DLD1 (cell line): ENCODE measurements at regions not wholly inside any gene's neighbourhood (a gene's known extent, or its start where the extent isn't known, plus 50 kb on each side); places are given as distances from the start of the nearest gene placed in this dataset.

Experiments used
- in situ Hi-C: cut with HindIII; loops from 2 replicates; pipeline ENCODE4 v1.10.0; 2017; ENCODE audit warnings: low sequenced_read_pairs

DNA sequence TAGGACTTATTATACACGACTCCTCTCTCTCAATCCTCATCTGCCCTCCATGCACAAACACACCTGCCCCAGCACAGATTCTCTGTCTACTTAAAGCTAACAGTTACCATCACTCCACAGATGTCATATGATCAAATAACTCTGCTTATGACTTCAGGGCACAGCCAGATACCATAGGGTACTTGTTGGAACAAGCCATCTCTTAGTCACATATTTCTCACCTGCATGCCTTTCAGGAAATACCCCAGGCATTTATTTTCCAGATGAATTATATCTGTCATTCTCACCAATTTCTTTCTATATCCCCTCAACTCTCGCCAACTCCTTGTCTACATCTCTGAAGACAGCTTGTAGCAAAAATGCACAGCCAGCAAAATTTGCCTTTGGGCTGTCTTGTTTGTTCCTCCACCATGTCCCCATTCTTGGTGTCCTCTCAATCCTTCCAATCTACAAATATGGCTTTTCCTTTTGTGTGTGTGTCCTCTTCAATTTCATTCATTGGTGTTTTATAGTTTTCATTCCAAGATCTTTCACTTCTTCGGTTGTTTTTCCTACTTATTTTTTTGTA is 353.9 kb upstream of the CAMK1G start:
- in situ Hi-C loops, result loop anchor here (25.0 kb wide), 1 partner anchor 208 kb away; no protein-coding TSS in a partner anchor

GRCh38 chr1:209230314-209230713 is 353.2 kb upstream of the CAMK1G start:
- in situ Hi-C loops, result loop anchor here (25.0 kb wide), 1 partner anchor 207 kb away; no protein-coding TSS in a partner anchor

- in situ Hi-C loops, result loop anchor here (25.0 kb wide), 1 partner anchor 206 kb away; no protein-coding TSS in a partner anchor
Measured at GRCh38 chr1:209231476-209232156, 351.9 kb upstream of the CAMK1G start.

DNA sequence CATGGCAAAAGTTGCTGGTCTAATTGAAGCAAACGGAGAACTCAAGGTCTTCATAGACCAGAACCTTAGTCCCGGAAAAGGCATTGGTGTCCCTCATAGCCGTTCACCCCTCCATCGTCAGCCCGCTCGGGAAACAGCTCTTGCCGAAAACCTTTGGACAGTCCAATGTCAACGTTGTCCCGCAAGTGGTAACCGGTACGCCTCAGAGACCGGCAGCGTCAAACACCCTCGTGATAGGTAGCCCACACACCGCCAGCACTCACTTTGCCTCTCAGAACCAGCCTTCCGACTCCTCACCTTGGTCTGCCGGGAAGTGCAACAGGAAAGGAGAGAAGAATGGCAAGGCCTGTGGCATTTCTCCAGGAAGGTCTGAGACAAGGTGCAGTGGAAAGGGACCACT is 351.3 kb upstream of the CAMK1G start:
- in situ Hi-C loops, result loop anchor here (25.0 kb wide), 1 partner anchor 205 kb away; no protein-coding TSS in a partner anchor

- in situ Hi-C loops, result loop anchor here (25.0 kb wide), 1 partner anchor 205 kb away; no protein-coding TSS in a partner anchor
Measured at GRCh38 chr1:209232759-209233158, 350.8 kb upstream of the CAMK1G start.

DNA sequence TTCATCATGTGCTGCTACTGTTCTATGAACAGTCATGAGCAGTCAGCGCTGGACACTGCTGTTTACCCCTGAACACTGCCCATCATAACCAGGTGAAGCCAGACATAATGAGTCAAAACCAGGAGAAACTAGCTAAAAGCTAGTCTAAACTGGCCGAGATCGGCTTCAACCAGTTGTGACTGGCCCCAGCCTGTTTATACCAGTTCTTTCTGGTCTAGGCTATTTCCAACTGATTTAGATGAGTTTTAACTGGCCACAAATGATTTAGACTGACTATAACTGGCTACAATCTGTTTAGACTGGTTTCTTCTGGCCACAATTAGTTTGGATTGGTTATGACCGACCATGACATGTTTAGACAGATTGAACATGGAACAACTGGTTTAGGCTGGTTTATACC is 348.3 kb upstream of the CAMK1G start:
- in situ Hi-C loops, result loop anchor here (25.0 kb wide), 1 partner anchor 202 kb away; no protein-coding TSS in a partner anchor

DNA sequence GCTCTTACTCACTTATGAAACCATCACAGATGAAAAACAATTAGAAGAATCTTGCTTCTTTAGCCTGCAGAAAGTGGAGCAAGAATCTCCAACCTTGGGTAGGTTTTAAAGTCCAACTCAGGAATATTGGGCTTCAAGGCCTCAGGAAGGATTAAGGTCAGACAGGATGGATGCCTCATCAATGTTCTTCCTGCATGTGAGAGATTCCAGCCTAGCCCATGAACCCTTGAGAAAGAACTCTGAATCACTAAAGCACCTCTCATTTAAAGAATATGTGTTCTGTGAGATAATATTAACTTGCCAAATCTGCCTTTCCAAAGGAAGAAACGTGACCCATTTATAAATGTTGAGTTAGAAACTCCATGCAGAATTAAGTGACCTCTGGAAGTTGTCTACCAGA is 345.2 kb upstream of the CAMK1G start:
- in situ Hi-C loops, result loop anchor here (25.0 kb wide), 1 partner anchor 199 kb away; no protein-coding TSS in a partner anchor

- in situ Hi-C loops, result loop anchor here (25.0 kb wide), 1 partner anchor 197 kb away; no protein-coding TSS in a partner anchor
Measured at GRCh38 chr1:209240351-209240750, 343.2 kb upstream of the CAMK1G start.

GRCh38 chr1:209241487-209241886 is 342.0 kb upstream of the CAMK1G start:
- in situ Hi-C loops, result loop anchor here (25.0 kb wide), 1 partner anchor 196 kb away; no protein-coding TSS in a partner anchor

DNA sequence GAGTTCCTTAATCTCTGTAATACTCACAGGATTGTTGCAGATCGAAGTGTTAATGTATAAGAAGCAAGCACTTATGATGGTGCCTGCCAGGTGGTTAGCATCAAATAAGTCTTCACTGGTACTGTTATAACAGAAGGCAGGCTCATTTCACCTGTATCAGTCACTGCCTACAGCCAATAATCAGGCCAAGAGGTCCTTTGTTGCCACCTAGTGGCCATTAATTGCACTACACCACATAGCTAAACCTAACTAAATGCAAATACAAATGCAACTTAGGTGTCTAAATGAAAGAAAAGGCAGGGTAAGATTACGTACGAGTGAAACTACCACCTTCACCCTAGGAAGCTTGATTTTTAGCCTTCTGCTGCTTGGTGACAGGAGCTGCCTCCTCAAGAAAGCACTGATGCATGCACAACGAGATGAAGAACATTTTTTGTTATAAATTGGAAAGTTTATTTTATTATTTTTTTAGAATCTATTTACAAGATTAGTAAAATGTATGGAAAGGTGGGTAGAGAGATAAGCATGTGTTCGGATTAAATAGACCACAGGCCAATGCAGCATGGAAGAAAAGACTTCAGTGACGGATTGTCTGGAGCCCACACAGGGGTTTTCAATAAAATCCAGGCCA is 334.8 kb upstream of the CAMK1G start:
- in situ Hi-C loops, result loop anchor here (25.0 kb wide), 1 partner anchor 189 kb away; no protein-coding TSS in a partner anchor

GRCh38 chr1:209249280-209249670 is 334.2 kb upstream of the CAMK1G start:
- in situ Hi-C loops, result loop anchor here (25.0 kb wide), 1 partner anchor 188 kb away; no protein-coding TSS in a partner anchor

DNA sequence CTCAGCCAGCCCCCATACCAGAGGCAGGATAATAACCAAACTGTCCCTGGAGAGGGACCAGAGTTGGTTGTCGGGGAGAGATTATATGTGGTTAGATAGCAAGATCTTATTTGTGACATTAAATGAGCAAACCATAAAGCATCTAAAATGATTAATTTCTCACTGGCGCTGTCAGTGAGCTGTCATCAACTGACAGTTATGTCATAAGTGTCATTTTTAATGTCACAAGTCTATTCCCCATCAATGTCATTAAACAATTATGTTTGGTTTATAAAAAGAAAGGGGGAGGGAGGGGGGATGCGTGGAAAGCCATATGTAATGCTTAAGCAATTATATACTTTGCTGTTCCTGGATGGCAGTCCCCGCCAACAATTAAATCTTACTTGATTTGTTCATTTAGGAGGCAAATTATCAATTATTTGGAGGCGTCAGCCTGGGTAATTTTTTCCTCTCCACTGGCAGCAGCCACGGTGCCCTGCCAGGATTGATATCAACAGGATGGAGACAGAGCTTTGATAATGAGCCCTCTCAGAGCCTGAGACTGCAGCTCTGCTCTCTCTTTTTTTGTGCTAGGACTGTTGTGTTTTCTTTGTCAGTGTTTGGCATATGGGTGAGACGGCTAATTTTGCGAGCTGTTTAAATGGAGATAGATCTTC is 333.6 kb upstream of the CAMK1G start:
- in situ Hi-C loops, result loop anchor here (25.0 kb wide), 1 partner anchor 187 kb away; no protein-coding TSS in a partner anchor

DNA sequence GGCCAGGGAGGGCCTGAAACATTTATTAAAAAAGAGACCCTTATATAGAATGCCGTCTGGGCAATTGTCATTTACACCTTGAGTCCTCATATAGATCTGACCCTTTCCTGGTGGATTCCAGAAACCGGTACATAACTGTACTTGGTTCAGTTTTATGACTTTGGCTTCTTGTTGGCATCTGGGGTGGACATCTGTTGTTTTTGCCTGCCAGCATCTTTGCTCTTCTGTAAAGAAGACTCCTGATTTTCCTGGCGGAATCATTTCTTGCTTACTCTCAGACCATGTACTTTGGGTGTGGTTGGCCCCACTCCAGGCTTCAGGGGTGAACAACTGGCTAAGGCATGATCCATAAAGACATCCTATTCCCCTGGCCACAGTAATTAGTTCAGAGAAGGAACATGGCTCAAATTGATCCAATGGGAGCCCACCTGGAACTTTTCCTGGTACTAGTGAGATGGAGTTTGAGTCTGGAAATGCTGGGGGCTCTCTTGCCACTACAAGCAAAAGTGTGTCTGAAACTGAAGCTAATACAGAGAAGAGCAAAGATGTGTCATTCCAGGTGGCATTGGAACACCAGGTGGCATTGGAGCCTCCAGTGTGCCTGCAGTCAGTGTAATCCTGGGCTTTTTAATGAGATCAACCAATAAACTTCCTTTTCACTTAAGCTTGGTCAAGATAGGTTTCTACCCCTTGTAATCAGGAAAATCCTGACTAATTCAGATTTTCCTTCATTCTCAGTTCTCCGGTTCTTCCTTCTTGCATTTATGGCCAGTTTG is 332.5 kb upstream of the CAMK1G start:
- in situ Hi-C loops, result no loop called here

- in situ Hi-C loops, result no loop called here
Measured at GRCh38 chr1:209256766-209257350, 326.7 kb upstream of the CAMK1G start.

GRCh38 chr1:209257454-209257853 is 326.1 kb upstream of the CAMK1G start:
- in situ Hi-C loops, result no loop called here

DNA sequence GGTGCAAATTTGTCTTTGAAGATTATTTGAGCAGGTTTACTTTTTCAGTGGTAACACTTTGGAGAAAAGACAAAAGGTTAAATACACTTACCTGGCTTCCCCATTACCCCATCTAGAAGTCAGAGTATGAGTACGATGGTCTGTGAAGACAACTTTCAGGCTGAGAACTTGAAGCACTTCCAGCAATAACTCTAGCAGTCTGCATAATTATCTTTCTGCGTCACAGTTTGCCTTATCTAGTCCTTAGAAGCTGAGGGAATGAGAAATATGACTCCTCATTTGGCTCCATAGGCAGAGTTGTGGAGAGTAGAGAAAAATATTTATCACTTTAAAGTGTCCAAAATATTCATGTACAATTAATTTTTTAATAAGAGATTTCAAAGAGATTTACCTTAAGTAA is 323.4 kb upstream of the CAMK1G start:
- in situ Hi-C loops, result no loop called here

- in situ Hi-C loops, result no loop called here
Measured at GRCh38 chr1:209262631-209263030, 320.9 kb upstream of the CAMK1G start.

- in situ Hi-C loops, result no loop called here
Measured at GRCh38 chr1:209265301-209265700, 318.2 kb upstream of the CAMK1G start.

GRCh38 chr1:209266590-209267205 is 316.8 kb upstream of the CAMK1G start:
- in situ Hi-C loops, result no loop called here
